Fibroblast of villous mesenchyme (primary cell): ENCODE measurements at regions not wholly inside any gene's neighbourhood (a gene's known extent, or its start where the extent isn't known, plus 50 kb on each side); places are given as distances from the start of the nearest gene placed in this dataset.
"Not testable (repeated sequence)": the region's sequence is repeated elsewhere in the genome, so short reads cannot be mapped to it uniquely, and the experiment has no call there.

Experiments used
- DNase-seq: peaks from one replicate; pipeline ENCODE4 v3.0.0-alpha.2; 2010; ENCODE audit warnings: low read depth
- H3K4me3 ChIP-seq: 2 replicates; pipeline ENCODE4 v1.5.1; 2011; ENCODE audit warnings: low read depth, mild to moderate bottlenecking, low read length
- CTCF ChIP-seq: IDR thresholded peaks from 2 replicates; pipeline ENCODE4 v1.5.1; 2012; ENCODE audit warnings: low read depth, mild to moderate bottlenecking, low read length; ENCODE audit not compliant: insufficient read depth

- DNase-seq: peak; percentile 6
- no peak for TF ChIP-seq CTCF
- H3K4me3 ChIP-seq: no peak overlapping the region
These were observed 81.9 kb upstream of the SLC25A36 start for GRCh38 chr3:140859592-140860336.

GRCh38 chr3:140863580-140864009, 78.0 kb upstream of the SLC25A36 start:
- peak; percentile 53 for DNase-seq
- peak; percentile 45 for TF ChIP-seq CTCF
- no peak overlapping the region for H3K4me3 ChIP-seq

- no peak for DNase-seq
- TF ChIP-seq CTCF: no peak
- no peak overlapping the region for H3K4me3 ChIP-seq
These were observed 71.3 kb upstream of the SLC25A36 start for GRCh38 chr3:140870351-140870750.

- no peak for DNase-seq
- no peak for TF ChIP-seq CTCF
- H3K4me3 ChIP-seq: no peak overlapping the region
These were observed 70.6 kb upstream of the SLC25A36 start for GRCh38 chr3:140871022-140871421.

- not testable (repeated sequence) for DNase-seq, H3K4me3 ChIP-seq
These were observed 69.5 kb upstream of the SLC25A36 start for GRCh38 chr3:140872165-140872564.

- peak; percentile 8 for DNase-seq
- TF ChIP-seq CTCF: no peak
- H3K4me3 ChIP-seq: no peak overlapping the region
These were observed 58.1 kb upstream of the SLC25A36 start for GRCh38 chr3:140883428-140884040.

GRCh38 chr3:140885697-140886096, 55.9 kb upstream of the SLC25A36 start:
- H3K4me3 ChIP-seq, DNase-seq: not testable (repeated sequence)
